SW 1271 (cell line): ENCODE measurements at regions not wholly inside any gene's neighbourhood (a gene's known extent, or its start where the extent isn't known, plus 50 kb on each side); places are given as distances from the start of the nearest gene placed in this dataset.
"Not testable (repeated sequence)": the region's sequence is repeated elsewhere in the genome, so short reads cannot be mapped to it uniquely, and the experiment has no call there.

Experiments
- DNase-seq, 2 experiments: peaks; one replicate each; lab custom pipeline; 2025; lab: John Stamatoyannopoulos, UW

- DNase-seq, result no peak
These were observed 74.6 kb downstream of the TMEM121 start for GRCh38 chr14:105600939-105601359.

- no peak for DNase-seq
These were observed 75.2 kb downstream of the TMEM121 start for GRCh38 chr14:105601360-105602242.

DNA sequence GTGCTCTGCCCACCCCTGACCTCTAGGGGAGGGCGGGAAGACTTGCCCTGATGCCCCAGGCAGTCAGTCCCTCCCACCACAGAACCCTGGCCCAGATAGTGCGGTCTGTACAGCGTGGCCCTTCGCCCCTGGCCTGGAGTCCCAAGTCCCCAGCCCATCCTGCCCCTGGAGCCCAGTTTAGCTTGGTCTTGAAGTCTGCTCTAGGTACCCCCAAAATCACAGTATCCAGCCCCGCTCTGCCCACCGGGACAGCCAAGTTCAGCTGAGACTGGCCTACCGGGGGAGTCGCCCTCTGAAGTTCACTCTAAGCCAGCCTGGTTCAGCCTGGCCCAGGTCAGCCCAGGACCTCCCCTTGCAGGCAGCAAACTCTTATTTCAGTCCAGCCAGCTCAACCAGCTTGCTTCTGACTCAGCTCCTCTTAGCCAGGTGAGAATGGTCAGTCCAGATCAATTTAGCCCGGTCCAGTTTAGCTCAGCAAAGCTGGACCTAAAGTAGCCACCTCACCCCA, 75.9 kb downstream of the TMEM121 start:
- no peak for DNase-seq

GRCh38 chr14:105602799-105603793, 76.7 kb downstream of the TMEM121 start:
- DNase-seq, result no peak

- DNase-seq, result not testable (repeated sequence)
These were observed 78.4 kb downstream of the TMEM121 start for GRCh38 chr14:105604531-105605463.

DNA sequence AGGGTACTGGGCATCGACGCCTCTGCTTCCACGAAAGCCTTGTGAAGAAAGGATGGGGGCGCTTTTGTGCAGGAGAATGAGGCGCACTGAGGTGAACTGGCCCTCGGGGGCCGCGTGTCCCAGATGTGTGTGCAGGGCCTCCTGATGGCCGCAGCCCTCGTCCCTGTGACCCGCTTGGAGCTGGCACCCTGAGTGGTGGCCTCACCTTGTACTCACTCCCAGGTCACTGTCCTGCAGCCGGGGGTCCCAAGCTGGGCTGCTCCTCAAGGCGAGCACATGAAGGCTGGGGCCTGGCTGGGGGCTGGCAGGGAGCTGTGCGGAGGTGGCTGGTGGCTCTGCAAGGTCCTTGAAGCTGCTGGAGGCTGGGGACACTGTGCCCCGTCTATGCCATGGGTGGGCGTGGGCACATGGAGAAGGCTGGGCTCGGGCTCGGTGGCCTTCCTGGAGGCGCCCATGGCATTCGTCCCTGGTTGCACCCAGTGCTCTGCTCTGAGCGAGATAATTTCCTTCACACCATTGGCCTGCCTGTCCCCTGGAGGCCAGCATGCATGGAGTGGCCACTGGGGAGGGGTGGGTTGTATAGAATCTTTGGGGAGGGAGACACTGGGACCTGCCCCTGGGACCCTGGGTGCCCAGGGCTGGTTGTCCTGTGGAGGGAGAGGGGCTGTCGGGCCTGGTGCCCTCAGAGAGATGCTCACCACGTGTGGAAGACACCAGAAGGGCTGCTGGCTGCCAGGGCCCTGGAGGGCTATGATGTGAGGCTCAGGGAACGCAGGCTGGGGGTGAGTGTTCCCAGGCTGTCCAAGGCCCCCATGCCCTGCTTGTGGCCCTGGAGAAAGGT, 79.3 kb downstream of the TMEM121 start:
- DNase-seq, result no peak

DNA sequence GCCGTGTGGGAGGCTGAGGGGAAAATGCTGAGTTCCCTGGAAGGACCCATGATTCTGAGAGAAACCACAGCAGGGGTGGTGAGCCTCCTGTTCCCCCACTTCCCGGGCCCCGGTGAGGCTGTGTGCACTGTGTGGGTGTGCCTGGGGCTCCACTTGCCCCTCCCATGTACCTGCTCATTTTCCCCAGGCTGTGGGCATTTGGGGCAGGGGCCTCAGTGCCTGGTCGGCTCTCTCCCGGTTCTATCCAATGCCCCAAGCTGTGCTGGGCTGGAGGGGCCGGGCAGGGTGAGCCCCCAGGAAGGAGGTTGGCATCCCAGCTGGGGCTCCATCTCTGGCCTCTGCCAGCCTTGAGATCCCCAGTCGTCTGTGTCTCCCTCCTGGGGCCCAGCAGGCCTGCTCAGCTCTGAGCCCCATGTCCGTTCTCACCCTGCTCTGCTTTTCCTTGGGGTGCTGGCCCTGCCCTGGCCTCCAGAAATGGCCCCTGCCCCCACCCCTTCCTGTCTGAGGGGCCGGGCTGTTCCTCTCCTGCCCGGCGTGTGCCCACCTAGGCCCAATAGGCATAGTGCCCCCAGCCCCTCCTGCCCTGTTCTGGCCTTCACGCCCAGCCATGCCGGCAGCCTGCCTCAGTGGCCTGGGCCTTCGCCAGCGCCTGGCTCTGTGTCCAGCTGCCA, 80.1 kb downstream of the TMEM121 start:
- DNase-seq, result not testable (repeated sequence)

DNA sequence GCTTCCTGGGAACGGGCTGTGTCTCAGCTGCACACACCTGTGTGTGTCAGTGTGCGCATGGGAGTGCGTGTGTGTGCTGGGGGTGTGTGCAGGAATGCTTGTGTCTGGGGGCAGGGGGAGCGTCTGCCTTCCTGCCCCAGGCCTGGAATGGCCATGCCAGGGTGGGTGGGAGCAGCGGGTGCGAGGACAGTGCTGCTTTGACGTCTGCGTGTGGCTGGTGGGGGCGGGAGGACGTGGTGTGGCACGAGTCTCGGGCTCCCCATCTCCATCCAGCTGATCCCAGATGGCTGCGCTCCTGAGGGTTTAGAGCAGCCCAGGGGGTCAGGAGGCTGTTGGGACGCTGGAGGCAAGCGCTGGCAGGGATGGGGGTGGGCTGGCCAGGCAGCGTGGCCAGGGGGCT, 80.6 kb downstream of the TMEM121 start:
- not testable (repeated sequence) for DNase-seq

DNA sequence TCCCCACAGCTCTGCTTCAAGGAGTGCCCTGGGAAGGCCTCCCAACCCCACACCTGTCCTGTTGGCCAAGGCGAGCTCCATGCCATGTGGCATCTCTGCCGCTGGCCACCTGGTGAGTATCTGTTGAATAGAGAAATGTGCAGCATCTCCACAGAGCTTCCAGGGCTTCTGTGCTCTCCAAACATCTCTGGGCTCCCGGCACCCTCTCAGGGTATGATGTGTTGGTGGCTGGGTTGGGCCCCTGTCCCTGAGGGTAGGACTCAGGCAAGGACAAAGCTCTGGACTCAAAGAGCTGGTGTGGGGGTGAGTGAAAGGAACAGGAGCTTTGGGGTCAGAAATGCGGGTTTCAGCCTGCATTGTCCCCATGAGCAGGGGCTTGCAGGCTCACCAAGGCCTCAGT, 88.6 kb downstream of the TMEM121 start:
- not testable (repeated sequence) for DNase-seq

DNA sequence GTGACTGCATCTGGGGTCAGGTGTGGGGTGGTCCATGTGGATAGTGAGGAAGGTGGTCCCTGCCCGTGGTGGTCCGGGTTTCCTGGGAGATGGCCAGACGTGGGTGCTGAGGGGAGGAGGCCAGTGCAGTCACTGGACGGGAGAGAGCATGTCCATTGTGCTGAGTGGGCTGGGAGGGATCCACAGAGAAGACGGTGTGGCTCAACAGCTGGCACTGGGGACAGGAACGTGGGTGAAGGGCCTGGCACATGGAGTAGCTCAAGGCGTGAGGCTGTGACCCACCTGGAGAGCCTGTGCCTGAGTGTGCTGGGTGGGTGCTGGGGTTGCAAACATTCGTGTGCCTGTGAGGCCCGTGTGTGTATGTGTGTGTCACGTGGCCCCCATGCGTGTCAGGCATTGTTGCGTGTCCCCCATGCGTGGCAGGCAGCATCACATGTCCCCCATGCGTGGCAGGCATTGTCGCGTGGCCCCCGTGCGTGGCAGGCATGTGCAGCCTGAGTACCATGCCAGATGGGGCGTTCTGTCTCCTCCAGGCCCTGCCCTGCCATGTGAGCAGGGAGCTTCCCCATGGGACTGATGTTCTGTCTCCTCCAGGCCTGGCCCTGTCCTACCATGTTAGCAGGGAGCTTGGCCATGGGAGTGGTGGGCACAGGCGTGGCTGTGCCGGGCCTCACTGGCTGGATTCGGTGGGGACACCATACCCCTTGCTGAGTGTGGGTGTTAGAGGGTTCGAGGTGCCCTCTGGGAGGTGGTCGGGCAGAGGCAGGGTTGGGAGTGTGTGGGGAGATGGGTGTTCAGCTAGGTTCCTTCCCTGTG, 89.8 kb downstream of the TMEM121 start:
- DNase-seq, result not testable (repeated sequence)

DNA sequence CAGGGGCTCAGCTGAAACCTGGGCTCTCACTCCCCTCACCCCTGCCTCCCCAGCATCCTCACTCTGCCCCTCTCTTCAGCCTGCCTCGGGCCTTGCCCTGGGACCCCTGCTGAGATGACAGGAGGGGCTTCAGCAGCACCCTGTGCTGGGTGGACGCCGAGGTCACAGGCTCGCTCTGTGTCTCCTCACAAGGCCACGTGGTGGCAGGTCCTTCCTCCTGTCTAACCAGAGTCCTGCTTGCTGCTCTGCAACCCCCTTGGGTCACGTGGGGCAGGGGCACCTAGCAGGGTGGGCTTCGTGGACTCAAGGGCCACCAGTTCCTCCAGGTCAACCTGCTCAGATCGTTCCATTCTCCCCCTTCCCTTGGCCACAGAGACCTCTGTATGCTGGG, 90.4 kb downstream of the TMEM121 start:
- no peak for DNase-seq

- DNase-seq, result no peak
These were observed 90.9 kb downstream of the TMEM121 start for GRCh38 chr14:105617201-105617777.

- DNase-seq, result not testable (repeated sequence)
These were observed 91.4 kb downstream of the TMEM121 start for GRCh38 chr14:105617805-105618204.

- DNase-seq, result not testable (repeated sequence)
These were observed 92.9 kb downstream of the TMEM121 start for GRCh38 chr14:105619324-105619723.

GRCh38 chr14:105620178-105620864, 93.9 kb downstream of the TMEM121 start:
- not testable (repeated sequence) for DNase-seq

DNA sequence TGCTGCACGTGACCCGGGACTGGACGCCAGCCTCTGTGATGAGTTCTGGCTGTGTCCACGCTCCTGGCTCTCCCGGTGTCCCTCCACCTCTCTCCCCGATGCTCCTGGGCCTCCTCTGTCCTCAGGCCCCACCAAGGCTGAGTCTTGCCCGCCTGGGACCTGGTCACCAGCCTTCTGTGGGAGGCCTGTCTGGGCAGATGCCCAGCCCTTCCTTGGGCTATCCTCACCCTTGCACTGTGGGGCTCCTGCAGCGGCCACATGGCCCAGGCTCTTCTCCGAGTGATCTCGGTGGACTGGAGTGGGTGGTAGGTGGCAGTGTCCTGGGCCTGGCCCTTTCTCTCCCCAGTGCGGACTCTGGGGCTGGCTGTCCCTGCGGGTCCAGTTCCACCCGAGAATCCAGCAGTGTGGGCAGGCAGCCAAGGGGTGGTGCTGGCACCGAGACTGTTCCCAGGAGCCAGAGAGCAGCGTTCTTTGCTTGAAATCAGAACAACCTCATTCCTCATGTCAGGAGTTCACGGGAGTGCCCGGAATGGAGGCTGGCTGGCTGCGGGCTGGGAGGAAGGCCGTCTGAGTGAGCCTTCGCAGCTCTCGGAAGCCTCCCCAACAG, 94.6 kb downstream of the TMEM121 start:
- DNase-seq, result not testable (repeated sequence)
